Cardiac septum (tissue), 1 donor: ENCODE measurements at regions not wholly inside any gene's neighbourhood (a gene's known extent, or its start where the extent isn't known, plus 50 kb on each side); places are given as distances from the start of the nearest gene placed in this dataset.
A peak's percentile ranks its signal among the peaks of the same experiment; 100 is the strongest.

Source experiments
- DNase-seq: peaks from one replicate; pipeline ENCODE4 v3.0.0-alpha.2; 2020; ENCODE audit warnings: low spot score
- intact Hi-C: fragments of 100-400 bp; cut with DNase I; formaldehyde crosslinking; loops from one replicate; pipeline ENCODE4 v1.14.0; 2022
- donor health status: DM: no; HTN: no; CAD: no.

- peak; percentile 77 for DNase-seq
- intact Hi-C loops: loop anchor here (5.0 kb wide), 2 partner anchors 36 to 189 kb away; partner anchors contain the start of gene FOXO1
These were observed 188.5 kb downstream of the FOXO1 start for GRCh38 chr13:40477623-40478608.

- intact Hi-C loops: loop anchor here (5.0 kb wide), 2 partner anchors 36 to 189 kb away; partner anchors contain the start of gene FOXO1
- peak; percentile 15 for DNase-seq
These were observed 187.7 kb downstream of the FOXO1 start for GRCh38 chr13:40478775-40479174.

- peak; percentile 70 for DNase-seq
- intact Hi-C loops: loop anchor here (5.0 kb wide), 2 partner anchors 37 to 188 kb away; partner anchors contain the start of gene FOXO1
These were observed 187.1 kb downstream of the FOXO1 start for GRCh38 chr13:40479196-40479845.

GRCh38 chr13:40480012-40480914 is 186.2 kb downstream of the FOXO1 start:
- DNase-seq: peak; percentile 66
- intact Hi-C loops: loop anchor here (5.0 kb wide), 1 partner anchor 107 kb away; no protein-coding TSS in a partner anchor

- intact Hi-C loops: loop anchor here (5.0 kb wide), 1 partner anchor 106 kb away; no protein-coding TSS in a partner anchor
These were observed 185.4 kb downstream of the FOXO1 start for GRCh38 chr13:40480915-40481516.

GRCh38 chr13:40483601-40484000 is 182.8 kb downstream of the FOXO1 start:
- intact Hi-C loops: loop anchor here (5.0 kb wide), 1 partner anchor 104 kb away; no protein-coding TSS in a partner anchor
- DNase-seq: peak; percentile 85

More at GRCh38 chr13:40480915-40481516, 185.4 kb downstream of the FOXO1 start:
- DNase-seq: peak; percentile 53

GRCh38 chr13:40484101-40484800 is 182.2 kb downstream of the FOXO1 start:
- intact Hi-C loops: loop anchor here (5.0 kb wide), 1 partner anchor 103 kb away; no protein-coding TSS in a partner anchor
- no peak for DNase-seq

GRCh38 chr13:40484974-40485373 is 181.5 kb downstream of the FOXO1 start:
- intact Hi-C loops: loop anchor here (5.0 kb wide), 1 partner anchor 102 kb away; no protein-coding TSS in a partner anchor
- DNase-seq: no peak

GRCh38 chr13:40485611-40486517 is 180.6 kb downstream of the FOXO1 start:
- DNase-seq: no peak
- intact Hi-C loops: no loop called here

- intact Hi-C loops: no loop called here
- DNase-seq: no peak
These were observed 179.8 kb downstream of the FOXO1 start for GRCh38 chr13:40486518-40487163.

GRCh38 chr13:40488869-40489391 is 177.5 kb downstream of the FOXO1 start:
- no peak for DNase-seq
- intact Hi-C loops: no loop called here

GRCh38 chr13:40490086-40490758 is 176.2 kb downstream of the FOXO1 start:
- intact Hi-C loops: no loop called here

GRCh38 chr13:40492511-40492910 is 173.9 kb downstream of the FOXO1 start:
- no peak for DNase-seq
- intact Hi-C loops: no loop called here

More at GRCh38 chr13:40490086-40490758, 176.2 kb downstream of the FOXO1 start:
- DNase-seq: no peak

GRCh38 chr13:40494513-40494912 is 171.9 kb downstream of the FOXO1 start:
- intact Hi-C loops: no loop called here
- no peak for DNase-seq

- intact Hi-C loops: no loop called here
- no peak for DNase-seq
These were observed 171.4 kb downstream of the FOXO1 start for GRCh38 chr13:40494946-40495620.
